Upper lobe of right lung (tissue), 1 donor: ENCODE measurements at regions not wholly inside any gene's neighbourhood (a gene's known extent, or its start where the extent isn't known, plus 50 kb on each side); places are given as distances from the start of the nearest gene placed in this dataset.

Source experiments
- ATAC-seq: fragments of 200-7000 bp; cut with Tn5 transposase; one replicate; pipeline ENCODE4 v1.9.1; 2020; ENCODE audit warnings: mild to moderate bottlenecking, moderate library complexity
- DNase-seq: peaks from one replicate; pipeline ENCODE4 v3.0.0-alpha.2; 2020
- H3K27ac ChIP-seq: fragments of 200-600 bp; one replicate; pipeline ENCODE4 v1.8.0; 2022
- H3K27me3 ChIP-seq: fragments of 200-600 bp; one replicate; pipeline ENCODE4 v1.8.0; 2022; ENCODE audit warnings: mild to moderate bottlenecking
- H3K36me3 ChIP-seq: fragments of 200-600 bp; one replicate; pipeline ENCODE4 v1.8.0; 2022
- H3K4me1 ChIP-seq: fragments of 200-600 bp; one replicate; pipeline ENCODE4 v1.8.0; 2022
- H3K4me3 ChIP-seq: fragments of 200-600 bp; one replicate; pipeline ENCODE4 v1.8.0; 2022; ENCODE audit warnings: mild to moderate bottlenecking
- H3K9me3 ChIP-seq: fragments of 200-600 bp; one replicate; pipeline ENCODE4 v1.8.0; 2022
- intact Hi-C: fragments of 100-400 bp; cut with DNase I; formaldehyde crosslinking; loops from one replicate; pipeline ENCODE4 v1.11.0; 2022
- TF ChIP-seq, protein P1 (sequence below): fragments of 200-600 bp; IDR thresholded peaks from one replicate; pipeline ENCODE4 v1.8.0; 2022; ENCODE audit warnings: antibody characterized with exemption
- donor health status: DM: no; HTN: yes; CAD: no; lungs with severe emphysema.

DNA sequence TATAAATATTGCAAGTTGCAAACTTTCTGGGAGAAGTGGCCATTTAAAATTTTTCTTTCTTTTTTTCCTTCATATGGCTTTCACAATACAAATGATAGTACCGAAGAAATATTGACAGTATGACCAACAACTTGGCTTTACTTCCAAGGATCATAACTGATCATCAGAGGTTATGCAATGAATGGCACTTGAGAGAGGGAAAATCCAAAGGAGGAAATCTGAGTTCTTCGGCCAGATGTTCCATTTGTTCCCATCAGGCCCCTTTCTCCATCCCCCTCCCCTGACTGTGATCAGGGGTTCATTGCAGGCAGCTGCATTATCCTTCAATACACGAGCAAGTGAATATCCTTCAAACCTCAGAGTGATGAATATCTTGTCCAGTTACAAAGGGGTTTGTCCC, 130.0 kb upstream of the UST start:
- ATAC-seq: no peak
- intact Hi-C loops: no loop called here

GRCh38 chr6:148617530-148617929, 129.3 kb upstream of the UST start:
- intact Hi-C loops: no loop called here
- H3K4me3 ChIP-seq: no peak overlapping the region
- no peaks in the 10 kb centered on the region for H3K36me3 ChIP-seq
- ATAC-seq (peak; percentile 53), DNase-seq (no peak)
- peaks cover 14% of the 10 kb centered on the region for H3K4me1 ChIP-seq
- H3K27ac ChIP-seq: no peak overlapping the region
- TF ChIP-seq, protein P1, sequence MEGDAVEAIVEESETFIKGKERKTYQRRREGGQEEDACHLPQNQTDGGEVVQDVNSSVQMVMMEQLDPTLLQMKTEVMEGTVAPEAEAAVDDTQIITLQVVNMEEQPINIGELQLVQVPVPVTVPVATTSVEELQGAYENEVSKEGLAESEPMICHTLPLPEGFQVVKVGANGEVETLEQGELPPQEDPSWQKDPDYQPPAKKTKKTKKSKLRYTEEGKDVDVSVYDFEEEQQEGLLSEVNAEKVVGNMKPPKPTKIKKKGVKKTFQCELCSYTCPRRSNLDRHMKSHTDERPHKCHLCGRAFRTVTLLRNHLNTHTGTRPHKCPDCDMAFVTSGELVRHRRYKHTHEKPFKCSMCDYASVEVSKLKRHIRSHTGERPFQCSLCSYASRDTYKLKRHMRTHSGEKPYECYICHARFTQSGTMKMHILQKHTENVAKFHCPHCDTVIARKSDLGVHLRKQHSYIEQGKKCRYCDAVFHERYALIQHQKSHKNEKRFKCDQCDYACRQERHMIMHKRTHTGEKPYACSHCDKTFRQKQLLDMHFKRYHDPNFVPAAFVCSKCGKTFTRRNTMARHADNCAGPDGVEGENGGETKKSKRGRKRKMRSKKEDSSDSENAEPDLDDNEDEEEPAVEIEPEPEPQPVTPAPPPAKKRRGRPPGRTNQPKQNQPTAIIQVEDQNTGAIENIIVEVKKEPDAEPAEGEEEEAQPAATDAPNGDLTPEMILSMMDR: no peak
- no peaks in the 10 kb centered on the region for H3K9me3 ChIP-seq
- no peaks in the 10 kb centered on the region for H3K27me3 ChIP-seq

More for the DNA sequence above, 130.0 kb upstream of the UST start:
- Histone ChIP-seq H3K4me3 (no peak overlapping the region), H3K27ac (no peak overlapping the region), H3K4me1 (peaks cover 14% of the 10 kb centered on the region), H3K27me3 (no peaks in the 10 kb centered on the region), H3K9me3 (no peaks in the 10 kb centered on the region), H3K36me3 (no peaks in the 10 kb centered on the region)
- DNase-seq: no peak
- TF ChIP-seq, protein P1: no peak

DNA sequence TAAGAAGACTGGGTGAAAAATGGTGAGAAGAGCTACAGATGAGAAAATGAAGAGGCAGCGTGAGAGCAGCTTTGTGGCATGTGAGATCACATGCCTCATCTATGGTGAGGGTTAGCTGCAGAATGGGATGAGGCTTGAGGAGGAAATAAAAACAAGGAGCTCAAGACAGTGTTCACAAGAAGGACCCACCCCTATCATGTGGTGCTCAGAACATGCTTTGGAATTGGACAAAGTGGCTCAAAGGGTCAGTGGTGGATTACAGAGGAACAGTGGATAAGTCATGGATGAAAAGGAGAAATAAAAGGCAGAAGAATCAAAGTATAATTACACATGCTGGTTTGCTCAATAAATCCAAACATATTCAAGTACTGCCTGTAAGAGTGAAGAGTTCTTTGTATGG, 126.9 kb upstream of the UST start:
- H3K27me3 ChIP-seq: no peaks in the 10 kb centered on the region
- ATAC-seq (peak; percentile 75), DNase-seq (no peak)
- no peaks in the 10 kb centered on the region for H3K36me3 ChIP-seq
- no peaks in the 10 kb centered on the region for H3K9me3 ChIP-seq
- H3K4me1 ChIP-seq: peaks cover 14% of the 10 kb centered on the region
- TF ChIP-seq, protein P1: no peak
- H3K27ac ChIP-seq: no peak overlapping the region
- intact Hi-C loops: no loop called here
- no peak overlapping the region for H3K4me3 ChIP-seq

DNA sequence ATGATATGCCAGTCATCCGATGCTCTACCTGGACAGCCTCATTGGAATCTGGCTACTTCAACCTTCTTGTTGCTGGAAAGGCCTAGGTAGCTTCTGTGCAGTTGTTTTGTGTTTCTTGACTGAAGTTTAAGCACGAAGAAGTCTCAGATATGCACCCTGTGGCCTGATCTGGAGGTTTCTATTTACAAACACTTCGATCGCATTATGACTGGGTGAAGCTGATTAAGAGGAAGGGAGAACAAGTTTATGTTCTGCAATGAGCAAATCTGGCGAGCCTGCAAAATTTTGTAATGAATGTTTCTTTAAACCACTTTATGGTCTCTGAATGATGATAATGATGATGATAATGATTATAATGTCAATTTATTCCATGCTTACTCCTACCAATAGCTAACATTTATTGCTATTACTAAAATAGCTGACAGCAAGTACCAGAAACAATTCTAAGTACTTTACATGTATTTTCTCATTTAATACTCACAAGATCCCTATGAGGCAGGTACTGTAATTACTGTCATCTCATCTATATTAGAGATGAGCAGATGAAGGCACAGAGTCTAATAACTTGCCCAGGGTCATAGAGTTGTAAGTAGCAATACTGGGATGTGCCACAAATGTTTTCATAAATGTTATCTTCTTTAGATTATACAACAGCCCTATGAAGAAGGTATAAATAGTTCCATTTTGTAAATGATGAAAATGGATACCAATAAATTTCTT, 126.1 kb upstream of the UST start:
- H3K4me1 ChIP-seq: peaks cover 14% of the 10 kb centered on the region
- no peak for DNase-seq
- ATAC-seq: peak; percentile 18
- H3K9me3 ChIP-seq: no peaks in the 10 kb centered on the region
- H3K27ac ChIP-seq: no peak overlapping the region
- H3K27me3 ChIP-seq: no peaks in the 10 kb centered on the region
- no peak overlapping the region for H3K4me3 ChIP-seq
- intact Hi-C loops: no loop called here
- TF ChIP-seq, protein P1: no peak
- no peaks in the 10 kb centered on the region for H3K36me3 ChIP-seq

GRCh38 chr6:148625609-148626008, 121.2 kb upstream of the UST start:
- no peak for DNase-seq
- no peak for ATAC-seq
- intact Hi-C loops: no loop called here
- H3K27me3 ChIP-seq: no peaks in the 10 kb centered on the region
- no peak overlapping the region for H3K4me3 ChIP-seq
- H3K36me3 ChIP-seq: no peaks in the 10 kb centered on the region
- no peaks in the 10 kb centered on the region for H3K9me3 ChIP-seq
- TF ChIP-seq, protein P1: no peak
- no peaks in the 10 kb centered on the region for H3K4me1 ChIP-seq
- H3K27ac ChIP-seq: no peak overlapping the region

GRCh38 chr6:148628251-148628650, 118.6 kb upstream of the UST start:
- no peak overlapping the region for H3K27ac ChIP-seq
- H3K4me1 ChIP-seq: no peaks in the 10 kb centered on the region
- no peaks in the 10 kb centered on the region for H3K27me3 ChIP-seq
- no peaks in the 10 kb centered on the region for H3K36me3 ChIP-seq
- intact Hi-C loops: no loop called here
- H3K4me3 ChIP-seq: no peak overlapping the region
- TF ChIP-seq, protein P1: no peak
- H3K9me3 ChIP-seq: no peaks in the 10 kb centered on the region
- DNase-seq (no peak), ATAC-seq (no peak)
